ENCODE measurements at regions not wholly inside any gene's neighbourhood (a gene's known extent, or its start where the extent isn't known, plus 50 kb on each side); places are given as distances from the start of the nearest gene placed in this dataset.

GRCh38 chr13:43986421-43986981, 106.8 kb downstream of the LACC1 start:
- no peak overlapping the region for H3K4me3 ChIP-seq (ENCODE audit: low read depth, low read length)
- TF ChIP-seq CTCF (IDR thresholded peaks at IDR 0.05; ENCODE audit: borderline replicate concordance, insufficient read depth, low read depth, low read length): no peak

- TF ChIP-seq CTCF (IDR thresholded peaks at IDR 0.05; ENCODE audit: borderline replicate concordance, insufficient read depth, low read depth, low read length): no peak
- no peak overlapping the region for H3K4me3 ChIP-seq (ENCODE audit: low read depth, low read length)
Measured at GRCh38 chr13:43988302-43988701, 108.6 kb downstream of the LACC1 start.

GRCh38 chr13:43990021-43990420, 110.3 kb downstream of the LACC1 start:
- no peak for TF ChIP-seq CTCF (IDR thresholded peaks at IDR 0.05; ENCODE audit: borderline replicate concordance, insufficient read depth, low read depth, low read length)
- no peak overlapping the region for H3K4me3 ChIP-seq (ENCODE audit: low read depth, low read length)

- no peak for TF ChIP-seq CTCF (IDR thresholded peaks at IDR 0.05; ENCODE audit: borderline replicate concordance, insufficient read depth, low read depth, low read length)
- no peak overlapping the region for H3K4me3 ChIP-seq (ENCODE audit: low read depth, low read length)
Measured at GRCh38 chr13:43990829-43991228, 111.1 kb downstream of the LACC1 start.

GRCh38 chr13:43991773-43992201, 112.1 kb downstream of the LACC1 start:
- no peak overlapping the region for H3K4me3 ChIP-seq (ENCODE audit: low read depth, low read length)
- TF ChIP-seq CTCF (IDR thresholded peaks at IDR 0.05; ENCODE audit: borderline replicate concordance, insufficient read depth, low read depth, low read length): no peak

GRCh38 chr13:43992211-43992610, 112.5 kb downstream of the LACC1 start:
- no peak for TF ChIP-seq CTCF (IDR thresholded peaks at IDR 0.05; ENCODE audit: borderline replicate concordance, insufficient read depth, low read depth, low read length)
- no peak overlapping the region for H3K4me3 ChIP-seq (ENCODE audit: low read depth, low read length)

GRCh38 chr13:43994999-43995859, 115.5 kb downstream of the LACC1 start:
- no peak overlapping the region for H3K4me3 ChIP-seq (ENCODE audit: low read depth, low read length)
- no peak for TF ChIP-seq CTCF (IDR thresholded peaks at IDR 0.05; ENCODE audit: borderline replicate concordance, insufficient read depth, low read depth, low read length)
